B cell (primary cell): ENCODE measurements at regions not wholly inside any gene's neighbourhood (a gene's known extent, or its start where the extent isn't known, plus 50 kb on each side); places are given as distances from the start of the nearest gene placed in this dataset.

Experiments
- EZH2 ChIP-seq: IDR thresholded peaks from 2 replicates; pipeline ENCODE4 v1.6.1; 2012; ENCODE audit warnings: borderline replicate concordance, low read depth, mild to moderate bottlenecking, moderate library complexity, low read length; ENCODE audit not compliant: insufficient read depth, poor library complexity, severe bottlenecking
- TF ChIP-seq, protein P1 (sequence below): fragments of 200-600 bp; IDR thresholded peaks from one replicate; pipeline ENCODE4 v1.8.0; 2022; ENCODE audit warnings: antibody characterized with exemption, mild to moderate bottlenecking

DNA sequence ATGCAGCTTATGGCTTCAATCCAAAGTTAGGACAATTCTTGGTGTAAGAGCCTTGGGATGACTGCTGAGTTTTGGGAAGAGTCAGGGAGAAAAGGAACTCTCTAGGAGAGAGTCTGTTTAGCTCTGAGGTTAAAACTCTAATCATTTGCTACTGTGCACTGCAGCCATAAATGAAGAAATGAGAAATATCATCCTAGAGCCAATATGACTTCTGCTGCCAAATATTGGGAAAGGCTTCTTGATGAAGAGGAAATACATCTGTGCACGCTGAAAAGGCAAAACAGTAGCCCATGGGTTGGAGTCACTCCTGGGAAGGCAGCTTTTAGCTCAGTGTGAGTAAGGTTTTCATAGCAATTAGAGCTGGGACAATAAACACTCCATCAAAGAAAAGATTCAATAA lies 308.8 kb downstream of the SFMBT2 start:
- TF ChIP-seq, protein P1, sequence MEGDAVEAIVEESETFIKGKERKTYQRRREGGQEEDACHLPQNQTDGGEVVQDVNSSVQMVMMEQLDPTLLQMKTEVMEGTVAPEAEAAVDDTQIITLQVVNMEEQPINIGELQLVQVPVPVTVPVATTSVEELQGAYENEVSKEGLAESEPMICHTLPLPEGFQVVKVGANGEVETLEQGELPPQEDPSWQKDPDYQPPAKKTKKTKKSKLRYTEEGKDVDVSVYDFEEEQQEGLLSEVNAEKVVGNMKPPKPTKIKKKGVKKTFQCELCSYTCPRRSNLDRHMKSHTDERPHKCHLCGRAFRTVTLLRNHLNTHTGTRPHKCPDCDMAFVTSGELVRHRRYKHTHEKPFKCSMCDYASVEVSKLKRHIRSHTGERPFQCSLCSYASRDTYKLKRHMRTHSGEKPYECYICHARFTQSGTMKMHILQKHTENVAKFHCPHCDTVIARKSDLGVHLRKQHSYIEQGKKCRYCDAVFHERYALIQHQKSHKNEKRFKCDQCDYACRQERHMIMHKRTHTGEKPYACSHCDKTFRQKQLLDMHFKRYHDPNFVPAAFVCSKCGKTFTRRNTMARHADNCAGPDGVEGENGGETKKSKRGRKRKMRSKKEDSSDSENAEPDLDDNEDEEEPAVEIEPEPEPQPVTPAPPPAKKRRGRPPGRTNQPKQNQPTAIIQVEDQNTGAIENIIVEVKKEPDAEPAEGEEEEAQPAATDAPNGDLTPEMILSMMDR: no peak
- TF ChIP-seq EZH2: no peak
